Peyer's patch (tissue), 4 donors: ENCODE measurements at regions not wholly inside any gene's neighbourhood (a gene's known extent, or its start where the extent isn't known, plus 50 kb on each side); places are given as distances from the start of the nearest gene placed in this dataset.

Experiments used
- DNase-seq, 3 donors: peaks; one replicate each; pipeline ENCODE4 v3.0.0-alpha.2; 2017 to 2019
- H3K27ac ChIP-seq, 4 donors: fragments of 200-600 bp; sonication (generic); one replicate each; pipeline ENCODE4 v1.5.1; 2016 to 2019
- H3K27me3 ChIP-seq, 2 donors: fragments of 200-600 bp; sonication (generic); one replicate each; pipeline ENCODE4 v1.5.1; 2019
- H3K36me3 ChIP-seq, 3 donors: fragments of 200-600 bp; sonication (generic); one replicate each; pipeline ENCODE4 v1.5.1; 2016 to 2019
- H3K4me1 ChIP-seq, 4 donors: fragments of 200-600 bp; sonication (generic); one replicate each; pipeline ENCODE4 v1.5.1; 2016 to 2019
- H3K4me3 ChIP-seq, 4 donors: fragments of 200-600 bp; sonication (generic); 1 replicate in 3 of 4; 2 replicates in 1 of 4; pipeline ENCODE4 v1.5.1; 2016 to 2019; ENCODE audit warnings: mild to moderate bottlenecking in 1 of 4
- H3K9me3 ChIP-seq, 4 donors: fragments of 200-600 bp; sonication (generic); one replicate each; pipeline ENCODE4 v1.5.1; 2016 to 2019; ENCODE audit warnings: mild to moderate bottlenecking in 1 of 4
- POLR2A ChIP-seq, 2 donors: fragments of 450-650 bp; IDR thresholded peaks; one replicate each; pipeline ENCODE4 v1.5.1; 2017; ENCODE audit warnings: antibody characterized with exemption in 2 of 2, mild to moderate bottlenecking in 2 of 2, moderate library complexity in 2 of 2
- TF ChIP-seq, protein P1 (sequence below), 6 experiments: fragments of 450-650 bp in 4 of 6; fragments of 200-600 bp in 2 of 6; sonication (generic) in 1 of 6; IDR thresholded peaks; one replicate each; pipeline ENCODE4 v1.5.1; 2017 to 2019; ENCODE audit warnings: antibody characterized with exemption in 6 of 6, mild to moderate bottlenecking in 3 of 6, moderate library complexity in 1 of 6

DNA sequence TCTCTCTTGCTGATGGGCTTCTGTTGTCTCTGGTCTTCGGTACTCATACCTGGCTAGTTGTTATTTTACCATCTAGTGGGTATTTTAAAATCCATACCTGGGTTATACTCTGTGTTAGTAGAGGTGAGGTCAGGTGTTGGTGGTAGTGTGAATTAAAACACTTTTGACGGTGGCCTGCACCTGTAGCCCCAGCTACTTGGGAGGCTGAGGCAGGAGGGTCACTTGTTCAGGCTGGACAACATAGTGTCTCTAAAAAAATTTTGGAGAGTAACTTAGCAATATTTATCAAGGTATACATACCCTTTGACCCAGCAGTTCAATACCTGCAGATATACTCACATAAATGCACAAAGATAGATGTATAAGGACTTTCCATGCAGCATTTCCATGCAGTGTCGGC is 55.4 kb downstream of the GSX1 start:
- H3K9me3 ChIP-seq = no peaks in the 10 kb centered on the region
- TF ChIP-seq, protein P1, sequence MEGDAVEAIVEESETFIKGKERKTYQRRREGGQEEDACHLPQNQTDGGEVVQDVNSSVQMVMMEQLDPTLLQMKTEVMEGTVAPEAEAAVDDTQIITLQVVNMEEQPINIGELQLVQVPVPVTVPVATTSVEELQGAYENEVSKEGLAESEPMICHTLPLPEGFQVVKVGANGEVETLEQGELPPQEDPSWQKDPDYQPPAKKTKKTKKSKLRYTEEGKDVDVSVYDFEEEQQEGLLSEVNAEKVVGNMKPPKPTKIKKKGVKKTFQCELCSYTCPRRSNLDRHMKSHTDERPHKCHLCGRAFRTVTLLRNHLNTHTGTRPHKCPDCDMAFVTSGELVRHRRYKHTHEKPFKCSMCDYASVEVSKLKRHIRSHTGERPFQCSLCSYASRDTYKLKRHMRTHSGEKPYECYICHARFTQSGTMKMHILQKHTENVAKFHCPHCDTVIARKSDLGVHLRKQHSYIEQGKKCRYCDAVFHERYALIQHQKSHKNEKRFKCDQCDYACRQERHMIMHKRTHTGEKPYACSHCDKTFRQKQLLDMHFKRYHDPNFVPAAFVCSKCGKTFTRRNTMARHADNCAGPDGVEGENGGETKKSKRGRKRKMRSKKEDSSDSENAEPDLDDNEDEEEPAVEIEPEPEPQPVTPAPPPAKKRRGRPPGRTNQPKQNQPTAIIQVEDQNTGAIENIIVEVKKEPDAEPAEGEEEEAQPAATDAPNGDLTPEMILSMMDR (IDR thresholded peaks at IDR 0.05) = no peak
- no peak for TF ChIP-seq POLR2A (IDR thresholded peaks at IDR 0.05)
- no peak for DNase-seq
- no peak overlapping the region for H3K4me3 ChIP-seq
- no peaks in the 10 kb centered on the region for H3K4me1 ChIP-seq
- no peaks in the 10 kb centered on the region for H3K27me3 ChIP-seq
- no peaks in the 10 kb centered on the region for H3K36me3 ChIP-seq
- no peak overlapping the region for H3K27ac ChIP-seq

- H3K4me3 ChIP-seq = no peak overlapping the region
- no peak overlapping the region for H3K27ac ChIP-seq
- H3K9me3 ChIP-seq = no peaks in the 10 kb centered on the region
- TF ChIP-seq, protein P1 (IDR thresholded peaks at IDR 0.05) = no peak
- no peak for TF ChIP-seq POLR2A (IDR thresholded peaks at IDR 0.05)
- H3K27me3 ChIP-seq = no peaks in the 10 kb centered on the region
- H3K4me1 ChIP-seq = no peaks in the 10 kb centered on the region
- DNase-seq = peak in 1 of 3 donors; percentile 48
- H3K36me3 ChIP-seq = no peaks in the 10 kb centered on the region
Measured at GRCh38 chr13:27851096-27851850, 59.0 kb downstream of the GSX1 start.

- TF ChIP-seq, protein P1 (IDR thresholded peaks at IDR 0.05) = no peak
- no peak for TF ChIP-seq POLR2A (IDR thresholded peaks at IDR 0.05)
- Histone ChIP-seq H3K4me1 (no peaks in the 10 kb centered on the region), H3K27me3 (no peaks in the 10 kb centered on the region), H3K36me3 (no peaks in the 10 kb centered on the region), H3K9me3 (no peaks in the 10 kb centered on the region), H3K27ac (no peak overlapping the region), H3K4me3 (no peak overlapping the region)
- no peak for DNase-seq
Measured at GRCh38 chr13:27852491-27852890, 60.2 kb downstream of the GSX1 start.

- DNase-seq = no peak
- Histone ChIP-seq H3K4me1 (no peaks in the 10 kb centered on the region), H3K27me3 (no peaks in the 10 kb centered on the region)
Measured at GRCh38 chr13:27853335-27853734, 61.1 kb downstream of the GSX1 start.

DNA sequence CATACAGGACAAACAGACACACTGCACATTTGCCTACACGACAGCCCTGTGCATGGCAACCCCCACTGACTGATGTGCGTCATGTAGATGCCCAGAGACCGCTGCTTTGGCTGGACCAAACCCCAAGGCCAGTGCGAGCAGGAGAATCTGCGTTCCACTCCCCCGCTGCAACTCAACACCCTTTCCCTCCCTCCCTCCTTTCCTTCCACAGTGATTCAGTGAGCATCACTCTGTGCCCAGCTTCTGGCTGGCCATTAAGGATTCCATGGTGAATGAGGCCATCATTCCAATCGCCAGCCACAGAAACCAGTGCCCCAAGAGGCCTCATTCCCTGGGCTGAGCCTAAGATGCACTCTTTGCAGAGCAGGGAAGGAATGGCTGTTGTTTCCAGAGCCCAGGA is 61.6 kb downstream of the GSX1 start:
- Histone ChIP-seq H3K9me3 (no peaks in the 10 kb centered on the region), H3K27me3 (no peaks in the 10 kb centered on the region), H3K4me1 (no peaks in the 10 kb centered on the region), H3K4me3 (no peak overlapping the region), H3K27ac (no peak overlapping the region), H3K36me3 (no peaks in the 10 kb centered on the region)
- no peak for TF ChIP-seq POLR2A (IDR thresholded peaks at IDR 0.05)
- TF ChIP-seq, protein P1 (IDR thresholded peaks at IDR 0.05) = no peak
- no peak for DNase-seq

More at GRCh38 chr13:27853335-27853734, 61.1 kb downstream of the GSX1 start:
- Histone ChIP-seq H3K4me3 (no peak overlapping the region), H3K27ac (no peak overlapping the region), H3K9me3 (no peaks in the 10 kb centered on the region), H3K36me3 (no peaks in the 10 kb centered on the region)
- TF ChIP-seq POLR2A (IDR thresholded peaks at IDR 0.05) = no peak
- TF ChIP-seq, protein P1 (IDR thresholded peaks at IDR 0.05) = no peak
